NCI-H2107 treated with DMSO at 0.1 percent for 48 hours (cell line): ENCODE measurements at regions not wholly inside any gene's neighbourhood (a gene's known extent, or its start where the extent isn't known, plus 50 kb on each side); places are given as distances from the start of the nearest gene placed in this dataset.
"Not testable (repeated sequence)": the region's sequence is repeated elsewhere in the genome, so short reads cannot be mapped to it uniquely, and the experiment has no call there.

Experiments used
- DNase-seq: peaks from one replicate; lab custom pipeline; 2025; ENCODE audit not compliant: unreplicated experiment; lab: John Stamatoyannopoulos, UW

DNA sequence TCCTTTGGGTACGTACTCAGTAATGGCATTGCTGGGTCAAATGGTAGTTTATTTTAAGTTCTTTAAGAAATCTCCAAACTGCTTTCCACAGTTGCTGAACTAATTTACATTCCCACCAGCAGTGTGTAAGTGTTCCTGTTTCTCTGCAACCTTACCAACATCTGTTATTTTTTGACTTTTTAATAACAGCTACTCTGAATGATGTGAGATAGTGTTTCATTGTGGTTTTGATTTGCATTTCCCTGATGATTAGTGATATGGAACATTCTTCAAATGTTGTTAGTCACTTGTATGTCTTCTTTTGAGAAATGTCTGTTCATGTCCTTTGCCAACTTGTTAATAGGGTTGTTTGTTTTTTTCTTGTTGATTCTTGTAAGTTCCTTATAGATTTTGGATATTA, 558.9 kb downstream of the SH2D4B start:
- DNase-seq: no peak

DNA sequence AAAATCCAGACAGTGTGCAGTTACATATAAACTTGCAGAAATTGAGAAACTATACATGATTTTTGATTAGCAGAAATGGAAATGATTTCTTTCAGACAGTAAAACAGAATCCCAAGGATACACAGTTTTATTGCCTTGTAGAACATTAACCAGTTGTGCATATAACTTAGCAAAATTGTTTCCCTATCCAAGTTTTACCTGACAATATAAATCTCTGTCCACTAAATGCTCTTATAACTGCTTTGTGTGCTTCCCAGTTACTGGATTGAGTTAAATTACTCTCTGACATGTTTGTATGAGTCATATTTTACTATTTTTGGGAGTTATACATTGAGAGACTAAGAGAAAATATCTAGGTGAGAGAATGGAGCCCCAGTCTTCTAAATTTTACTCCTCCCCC, 563.4 kb downstream of the SH2D4B start:
- DNase-seq: no peak

DNA sequence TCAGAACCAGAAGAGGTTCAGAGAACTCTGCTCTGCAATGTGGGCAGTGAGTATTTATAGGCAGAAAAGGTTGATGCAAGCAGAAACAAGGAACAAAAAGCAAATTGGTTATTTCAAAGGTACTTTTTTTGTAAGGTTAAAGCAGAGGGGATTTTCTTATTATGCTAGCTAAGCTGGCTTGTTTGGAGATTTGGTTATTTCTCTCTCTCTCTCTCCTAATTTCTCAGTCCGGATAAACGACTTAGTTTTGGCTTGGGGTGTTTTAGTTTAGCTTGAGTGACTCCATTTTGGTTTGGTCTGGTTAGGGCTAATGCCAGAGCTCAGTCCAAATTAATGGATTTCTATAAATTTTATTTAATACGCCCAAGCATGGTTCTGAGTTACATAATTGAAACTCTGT, 566.8 kb downstream of the SH2D4B start:
- no peak for DNase-seq

DNA sequence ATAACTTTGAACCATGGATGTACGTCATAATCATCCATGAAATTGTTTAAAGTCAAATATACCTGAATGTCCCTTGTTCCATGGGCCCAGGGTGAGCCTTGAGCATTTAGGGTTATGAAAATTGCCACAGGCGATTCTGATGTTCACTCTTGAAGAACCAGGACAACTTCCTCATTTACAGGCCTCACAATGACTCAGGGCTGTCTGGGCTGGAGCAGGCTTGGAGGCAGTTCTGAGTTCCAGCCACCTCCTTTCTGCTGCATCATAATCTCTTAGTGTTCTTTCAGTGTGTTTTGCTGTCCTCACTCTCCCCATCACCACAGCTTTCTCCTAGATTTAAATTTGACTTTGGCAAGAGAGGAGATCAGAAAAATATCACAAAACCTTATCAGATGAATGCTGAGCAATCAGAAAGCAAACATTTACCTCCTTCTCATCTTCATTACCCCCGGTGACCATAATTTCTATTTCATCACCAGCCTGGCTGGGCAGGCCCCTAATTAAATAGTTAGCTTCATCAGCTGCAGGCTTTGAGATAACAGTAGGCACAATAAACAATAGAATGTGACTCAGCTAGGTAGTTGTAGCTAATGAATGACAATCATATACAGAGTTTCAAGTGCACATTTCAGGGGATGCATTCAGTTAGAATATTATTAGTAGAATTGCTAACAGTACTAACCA, 571.0 kb downstream of the SH2D4B start:
- no peak for DNase-seq

DNA sequence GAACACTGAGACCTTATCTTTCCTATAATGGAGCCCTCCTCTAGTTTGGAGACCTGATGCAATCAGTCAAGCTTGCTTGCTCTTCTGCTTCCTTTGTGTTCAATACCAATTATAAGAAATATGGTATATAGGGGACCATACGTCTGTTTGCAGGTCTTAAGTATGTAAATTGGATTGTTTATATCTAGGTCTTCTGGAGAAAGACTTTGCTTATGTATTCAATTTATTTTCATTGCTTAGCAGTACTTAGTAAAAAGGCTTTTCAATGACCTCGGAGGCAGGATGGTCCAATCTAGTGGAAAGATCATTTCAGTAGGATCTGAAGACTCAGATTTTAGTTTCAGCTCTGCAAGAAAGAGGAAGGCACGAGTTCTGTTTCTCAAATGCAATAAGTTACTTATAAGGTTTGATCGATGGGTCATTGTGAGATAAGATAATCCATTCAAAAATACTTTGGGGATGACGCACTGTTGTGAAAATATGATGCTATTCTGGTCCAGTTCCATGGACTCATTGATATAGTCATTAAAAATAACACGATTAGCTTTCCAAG, 571.6 kb downstream of the SH2D4B start:
- no peak for DNase-seq

DNA sequence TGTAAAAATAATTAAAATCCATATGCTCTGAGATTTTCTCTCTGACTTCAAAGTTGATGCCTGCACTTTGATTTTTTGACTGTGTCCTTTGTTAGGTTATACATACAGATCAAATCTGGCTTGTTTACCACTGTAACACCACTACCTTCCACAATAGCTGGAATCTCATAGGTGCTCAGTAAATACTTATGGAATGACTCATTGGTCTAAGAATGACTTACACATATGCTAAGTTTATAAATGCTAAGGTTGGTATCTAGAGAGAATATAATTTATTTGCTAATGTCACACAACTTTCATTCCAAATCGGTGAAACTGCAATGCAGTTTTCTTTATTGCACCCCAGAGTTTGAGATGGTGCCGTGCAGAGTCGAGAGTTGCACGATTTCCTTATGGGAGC, 578.5 kb downstream of the SH2D4B start:
- no peak for DNase-seq

DNA sequence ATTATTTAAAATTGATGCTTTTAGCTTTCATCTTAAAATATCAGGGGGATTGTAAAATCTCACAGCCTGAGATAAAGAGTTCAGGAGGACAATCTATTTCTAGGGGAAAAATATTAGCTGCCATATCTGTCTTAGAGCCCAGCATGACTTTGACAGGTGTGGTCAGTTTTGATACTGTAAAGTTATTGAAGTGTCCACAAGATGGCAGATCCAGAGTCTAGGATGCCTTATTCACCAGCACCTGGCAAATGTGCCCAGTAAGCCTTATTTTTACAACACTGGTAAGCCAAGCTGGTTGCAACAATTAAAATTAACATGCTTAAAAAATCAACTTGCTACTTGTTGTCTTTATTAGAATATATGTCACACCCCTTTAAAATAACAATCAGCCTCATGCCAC, 579.3 kb downstream of the SH2D4B start:
- no peak for DNase-seq

DNA sequence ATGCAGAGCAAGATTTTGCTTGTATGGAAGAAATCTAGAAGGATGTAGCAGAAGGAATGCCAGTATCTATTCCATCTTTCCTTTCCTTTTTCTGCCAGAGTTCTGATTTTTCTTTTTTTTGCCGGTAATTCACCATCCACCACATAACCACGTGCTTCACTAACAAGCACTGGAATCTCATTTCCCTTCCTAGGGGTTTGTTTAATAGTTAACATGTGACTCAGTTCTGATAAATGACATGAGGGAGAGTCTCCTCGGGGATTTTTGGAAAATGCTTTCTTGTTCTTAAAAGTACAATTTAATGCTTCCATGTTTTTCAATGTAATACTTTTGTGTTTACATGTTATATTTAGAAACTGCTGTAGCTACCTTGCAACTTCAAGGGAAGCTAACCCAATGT, 590.2 kb downstream of the SH2D4B start:
- no peak for DNase-seq

DNA sequence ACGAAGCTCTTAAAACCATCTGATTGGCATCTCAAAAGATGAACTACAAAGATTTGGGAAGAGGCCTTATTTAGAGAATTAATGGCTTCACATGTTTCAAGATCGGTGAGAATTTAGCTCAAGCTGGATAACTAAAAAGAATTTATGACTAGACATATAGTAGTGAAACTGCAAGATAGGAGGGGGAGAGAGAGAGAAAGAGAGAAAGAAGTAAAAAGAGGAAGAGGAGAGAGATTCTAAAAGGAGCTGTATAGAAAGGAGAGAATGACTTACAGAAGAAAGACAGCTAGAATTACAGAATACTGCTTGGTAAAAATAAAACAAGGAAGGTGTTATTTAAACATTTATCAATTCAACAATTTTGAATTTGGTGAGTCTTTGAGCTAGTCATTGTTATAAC, 592.3 kb downstream of the SH2D4B start:
- DNase-seq: no peak

DNA sequence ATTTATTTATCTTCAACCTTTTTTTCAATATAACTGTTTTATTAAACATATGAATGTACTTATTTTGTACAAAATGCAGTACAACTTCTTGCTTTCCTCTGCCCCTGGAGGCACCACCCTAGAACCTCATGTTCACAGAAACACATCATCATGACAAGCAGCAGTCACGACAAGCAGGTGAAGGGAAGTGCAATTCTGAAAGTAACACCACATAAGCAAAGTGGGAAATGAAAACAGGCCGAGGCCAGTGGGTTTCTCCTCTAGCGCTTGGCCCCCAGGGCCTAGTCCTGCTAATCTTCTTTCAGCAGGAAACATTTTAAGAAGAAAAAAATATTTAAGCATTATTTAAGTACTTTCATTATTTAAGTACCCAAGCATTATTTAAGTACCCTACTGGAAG, 598.1 kb downstream of the SH2D4B start:
- DNase-seq: no peak

DNA sequence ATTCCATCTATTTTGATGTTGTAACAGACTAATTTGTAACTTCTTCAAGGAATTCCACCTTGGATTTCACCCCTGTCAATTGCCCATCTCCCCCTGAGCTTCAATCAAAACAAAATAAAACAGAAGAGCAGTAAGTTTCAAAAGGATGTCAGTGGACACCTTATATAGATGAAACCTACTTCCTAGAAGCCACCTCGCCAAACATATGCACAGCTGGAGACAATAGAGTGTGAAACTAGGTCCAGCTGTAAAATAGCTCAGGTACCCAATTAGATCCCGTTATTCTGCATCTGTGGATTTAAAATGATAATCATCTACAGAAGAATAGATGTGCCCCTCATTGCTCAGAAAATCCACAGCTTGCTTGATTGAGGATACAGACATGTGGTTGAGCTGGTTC, 598.6 kb downstream of the SH2D4B start:
- no peak for DNase-seq

DNA sequence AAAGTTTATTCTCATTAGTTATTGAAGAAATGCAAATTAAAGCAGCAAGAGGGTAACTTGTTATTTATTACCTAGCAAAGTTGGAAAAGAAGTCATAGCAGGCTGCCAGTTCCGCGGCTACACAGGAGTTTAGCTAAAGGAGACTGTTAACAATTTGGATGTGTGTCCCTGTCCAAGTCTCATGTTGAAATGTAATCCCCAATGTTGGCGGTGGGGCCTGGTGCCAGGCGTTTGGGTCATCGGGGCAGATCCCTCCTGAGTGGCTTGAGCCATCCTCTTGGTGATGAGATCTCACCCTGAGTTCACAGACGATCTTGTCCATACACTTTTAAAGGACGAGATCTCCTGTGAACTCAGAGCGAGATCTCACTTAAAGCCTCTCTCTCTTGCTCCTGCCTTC, 608.3 kb downstream of the SH2D4B start:
- no peak for DNase-seq

DNA sequence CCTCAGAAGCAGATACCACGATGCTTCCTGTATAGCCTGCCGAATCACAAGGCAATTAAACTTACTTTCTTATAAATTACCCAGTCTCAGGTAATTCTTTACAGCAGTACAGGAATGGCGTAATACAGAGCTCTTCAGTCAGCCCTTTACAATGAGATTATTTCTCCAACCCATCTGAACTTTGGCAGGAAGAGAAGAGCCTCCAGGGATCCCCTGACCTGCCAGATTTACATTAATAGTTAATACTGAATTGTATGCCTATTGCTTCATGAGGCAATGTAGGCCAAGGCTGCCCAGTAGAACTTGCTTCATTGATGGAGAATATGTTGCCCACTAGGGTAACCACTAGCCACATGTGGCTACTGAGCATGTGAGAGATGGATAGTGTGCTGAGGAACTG, 608.7 kb downstream of the SH2D4B start:
- DNase-seq: no peak

DNA sequence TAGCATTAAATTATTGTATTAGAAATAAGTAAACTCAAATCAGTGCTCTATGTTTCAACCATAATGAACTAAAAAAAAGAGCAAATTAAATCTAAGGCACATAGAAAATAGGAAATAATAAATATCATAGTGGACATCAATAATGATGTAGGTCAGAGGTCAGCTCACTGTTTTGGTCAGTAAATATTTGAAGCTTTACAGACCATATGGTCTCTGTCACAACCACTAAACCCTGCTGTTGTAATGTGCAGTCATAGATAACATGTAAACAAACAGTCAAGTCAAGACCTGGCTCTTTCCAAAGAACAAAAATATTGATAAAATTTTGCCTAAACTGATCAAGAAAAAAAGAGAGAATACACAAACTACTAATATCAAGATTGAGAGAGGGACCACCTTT, 615.0 kb downstream of the SH2D4B start:
- no peak for DNase-seq

DNA sequence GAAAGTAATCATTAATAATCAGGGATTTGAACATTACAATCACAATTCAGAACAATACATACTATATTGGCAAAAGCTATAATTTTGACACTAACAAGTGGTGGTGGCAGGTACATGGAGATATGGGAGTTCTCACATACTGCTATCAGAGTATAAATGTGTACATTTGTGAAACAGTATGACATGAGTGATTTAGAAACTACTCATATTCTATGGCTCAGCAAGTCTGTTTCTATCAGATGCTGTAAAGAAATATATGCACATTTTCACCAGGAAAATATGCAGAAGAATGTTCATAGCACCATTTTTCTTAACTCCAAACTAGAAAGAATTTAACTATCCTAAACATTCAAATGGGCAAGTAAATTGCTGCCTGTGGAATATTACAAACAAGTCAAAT, 620.0 kb downstream of the SH2D4B start:
- DNase-seq: no peak

DNA sequence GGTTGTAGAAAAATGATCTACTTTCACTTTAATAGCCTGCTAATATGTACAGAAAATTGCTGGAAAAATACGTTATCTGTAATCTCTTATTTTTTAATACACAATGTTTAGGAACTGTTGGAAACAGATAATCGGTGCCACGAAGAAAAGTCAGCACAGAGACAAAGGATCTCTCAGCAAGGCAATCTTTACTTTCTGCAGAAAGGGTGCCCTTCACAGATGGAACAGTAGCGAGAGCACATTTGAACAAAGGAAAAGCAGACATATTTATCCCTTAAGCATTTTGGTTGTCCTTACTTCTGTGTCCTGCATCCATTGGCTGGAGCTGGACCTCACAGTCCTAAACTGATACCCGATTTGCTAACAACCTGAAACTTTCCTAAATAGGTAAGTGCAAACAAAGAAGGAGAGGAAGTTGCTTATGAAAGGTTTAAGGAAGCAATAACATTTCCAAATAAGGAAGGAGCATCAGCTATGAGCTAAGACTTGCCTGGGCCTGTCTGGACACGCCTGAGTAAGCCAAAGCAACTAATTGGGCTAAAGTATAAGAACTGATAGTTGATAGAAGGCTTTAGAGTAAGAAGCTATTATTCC, 640.0 kb downstream of the SH2D4B start:
- no peak for DNase-seq

DNA sequence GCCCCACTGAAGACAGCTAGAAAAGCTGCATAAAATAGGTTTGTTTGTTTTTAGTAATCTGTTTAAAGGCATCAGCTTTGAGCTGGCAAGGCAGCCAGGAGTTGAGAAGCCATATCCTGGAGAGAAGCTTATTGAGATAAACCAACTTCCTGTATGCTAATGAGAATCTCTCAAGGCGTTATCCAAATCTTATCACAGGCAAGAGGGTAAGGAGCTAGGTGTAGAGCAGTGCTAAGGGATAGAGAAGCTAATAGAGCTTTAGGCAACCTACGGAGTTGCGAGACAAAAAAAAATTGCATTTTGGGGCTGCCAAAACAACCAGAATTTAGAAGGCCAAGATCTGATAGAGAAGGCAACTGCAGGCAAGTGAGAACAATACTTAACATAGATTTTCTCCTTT, 641.6 kb downstream of the SH2D4B start:
- no peak for DNase-seq

DNA sequence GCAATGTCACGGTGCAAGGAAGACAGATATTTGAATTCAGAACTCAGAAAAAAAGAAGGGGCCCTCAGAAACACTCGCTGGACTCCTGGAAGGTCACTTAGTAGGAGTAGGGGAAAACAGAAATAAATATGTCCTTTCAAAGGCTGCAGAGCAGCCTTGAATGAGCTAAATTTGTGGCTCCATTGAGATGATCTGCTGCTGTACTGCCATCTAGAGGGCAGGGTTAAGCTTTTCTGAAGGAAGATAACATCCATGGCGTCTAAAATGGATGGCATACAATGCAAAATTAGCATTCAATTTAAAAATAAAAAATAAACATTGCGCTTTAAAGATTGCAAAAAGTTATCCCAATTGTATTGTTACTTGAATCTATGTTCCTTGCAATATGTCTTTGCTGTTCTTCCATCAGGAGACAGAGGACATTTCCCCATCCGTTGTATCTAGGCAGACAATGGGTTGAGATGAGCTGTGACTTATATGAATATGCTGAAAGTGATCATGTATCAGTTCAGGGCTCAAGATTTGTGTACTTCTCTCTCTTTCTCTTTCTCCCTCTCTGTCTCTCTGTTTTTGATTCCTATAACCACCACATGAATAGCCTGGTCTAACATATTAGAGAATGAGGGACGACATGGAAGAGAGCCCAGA, 642.2 kb downstream of the SH2D4B start:
- DNase-seq: no peak

DNA sequence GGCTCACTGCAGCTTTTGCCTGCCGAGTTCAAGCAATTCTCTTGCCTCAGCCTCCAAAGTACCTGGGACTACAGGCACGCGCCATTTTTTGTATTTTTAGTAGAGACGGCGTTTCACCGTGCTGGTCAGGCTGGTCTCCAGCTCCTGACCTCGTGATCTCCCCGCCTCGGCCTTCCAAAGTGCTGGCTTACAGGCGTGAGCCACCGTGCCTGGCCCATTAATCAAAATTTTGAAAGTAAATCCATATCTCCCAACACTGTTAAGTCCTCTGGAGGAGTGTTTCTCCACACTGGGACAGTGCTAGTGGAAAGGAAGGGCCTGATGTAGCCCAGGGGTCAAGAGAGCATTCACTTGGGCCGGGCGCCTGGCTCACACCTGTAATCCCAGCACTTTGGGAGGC, 644.6 kb downstream of the SH2D4B start:
- no peak for DNase-seq

DNA sequence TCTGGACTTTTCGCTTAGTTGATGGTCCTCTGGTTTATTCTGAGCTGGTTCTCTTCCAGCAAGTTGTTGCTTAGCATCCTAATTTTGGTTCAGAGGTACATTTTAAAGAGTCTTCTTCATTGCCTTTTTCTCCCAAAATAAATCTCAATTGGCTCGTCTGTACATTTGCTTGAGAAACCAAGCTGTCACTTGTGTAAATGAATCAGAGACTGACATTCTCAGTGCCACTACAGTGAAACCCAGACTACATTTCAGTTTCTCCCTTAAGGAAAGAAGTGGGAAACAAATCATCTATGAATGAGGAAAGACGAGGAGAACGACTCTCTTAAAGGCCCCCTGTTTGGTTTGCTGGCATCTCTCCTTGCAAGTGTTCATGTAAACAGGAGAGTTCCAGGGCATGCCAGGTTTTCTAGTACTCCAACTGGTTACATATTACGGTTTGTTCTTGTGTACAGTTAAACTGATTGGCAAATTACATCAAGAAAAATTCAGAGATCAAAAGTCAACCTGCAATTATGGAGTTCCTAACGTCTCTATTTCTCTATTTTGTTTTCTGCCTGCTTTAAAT, 654.6 kb downstream of the SH2D4B start:
- DNase-seq: no peak

DNA sequence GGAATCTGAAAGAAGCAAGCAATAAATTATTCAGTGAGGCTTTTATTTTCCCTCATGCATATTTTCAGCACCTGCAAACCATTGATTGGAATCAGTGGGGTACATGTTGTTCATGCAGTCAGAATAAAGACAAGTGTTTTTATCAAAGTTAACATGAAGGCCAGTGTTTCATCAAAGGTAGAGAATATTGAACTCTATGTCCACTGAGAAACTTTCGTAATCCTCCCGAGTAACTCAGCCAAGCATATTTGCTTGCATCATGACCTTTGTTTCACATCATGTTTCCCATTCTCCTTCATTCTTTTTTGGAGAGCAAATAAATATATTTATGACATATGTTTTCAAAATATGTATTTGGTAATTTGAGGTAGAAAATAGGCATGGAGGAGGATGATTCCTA, 663.1 kb downstream of the SH2D4B start:
- no peak for DNase-seq

DNA sequence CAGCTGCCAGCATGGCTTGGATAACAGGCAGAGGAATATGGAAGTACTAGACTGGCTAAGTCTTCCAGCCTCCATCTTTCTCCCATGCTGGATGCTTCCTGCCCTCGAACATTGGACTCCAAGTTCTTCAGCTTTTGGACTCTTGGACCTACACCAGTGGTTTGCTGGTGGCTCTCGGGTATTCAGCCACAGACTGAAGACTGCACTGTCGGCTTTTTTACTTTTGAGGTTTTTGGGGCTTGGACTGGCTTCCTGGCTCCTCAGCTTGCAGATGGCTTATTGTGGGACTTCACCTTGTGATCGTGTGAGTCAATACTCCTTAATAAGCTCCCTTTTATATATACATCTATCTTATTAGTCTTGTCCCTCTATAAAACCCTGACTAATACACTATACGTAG, 667.6 kb upstream of the NRG3 start:
- DNase-seq: not testable (repeated sequence)
